AML-193 (cell line): ENCODE measurements at regions not wholly inside any gene's neighbourhood (a gene's known extent, or its start where the extent isn't known, plus 50 kb on each side); places are given as distances from the start of the nearest gene placed in this dataset.
"Not testable (repeated sequence)": the region's sequence is repeated elsewhere in the genome, so short reads cannot be mapped to it uniquely, and the experiment has no call there.

Experiments used
- DNase-seq, 2 experiments: peaks; one replicate each; lab custom pipeline; 2025; lab: John Stamatoyannopoulos, UW

DNA sequence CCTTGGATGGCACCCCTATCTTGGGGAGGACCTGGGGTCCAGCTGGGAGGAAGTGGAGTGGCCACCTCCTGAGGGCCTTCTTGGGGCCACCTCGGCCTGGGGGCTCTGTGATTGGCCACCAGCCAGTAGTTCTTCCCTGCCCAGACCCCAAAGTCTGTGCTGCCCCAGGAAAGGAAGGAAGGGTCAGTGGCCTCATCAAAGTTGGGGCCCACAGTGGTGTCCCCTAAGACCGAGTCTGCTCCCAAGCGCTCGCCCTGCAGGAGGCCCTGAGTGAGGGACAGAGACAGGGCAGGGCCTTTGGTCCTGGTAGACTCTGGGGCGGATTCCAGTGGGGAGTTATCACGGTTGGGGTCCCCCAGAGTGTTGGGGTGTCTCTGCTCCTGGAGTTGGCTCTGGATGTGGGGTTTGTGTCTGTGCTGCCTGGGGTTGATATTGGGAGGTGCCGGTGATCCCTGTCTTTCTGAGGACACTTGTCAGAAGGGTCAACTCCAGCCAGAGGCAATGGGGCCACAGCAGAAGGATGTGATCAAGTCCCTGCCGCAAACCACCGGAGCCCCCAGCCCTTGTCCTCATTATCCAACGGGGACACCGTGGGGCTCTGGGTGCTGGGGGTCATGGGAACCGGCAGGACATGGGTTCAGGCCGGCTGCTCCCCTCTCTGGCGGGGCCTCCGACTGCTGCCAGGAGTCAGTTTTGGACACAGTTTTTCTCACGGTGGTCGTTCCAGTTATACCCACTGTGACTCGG lies 364.3 kb downstream of the TMEM121 start:
- DNase-seq, result no peak

DNA sequence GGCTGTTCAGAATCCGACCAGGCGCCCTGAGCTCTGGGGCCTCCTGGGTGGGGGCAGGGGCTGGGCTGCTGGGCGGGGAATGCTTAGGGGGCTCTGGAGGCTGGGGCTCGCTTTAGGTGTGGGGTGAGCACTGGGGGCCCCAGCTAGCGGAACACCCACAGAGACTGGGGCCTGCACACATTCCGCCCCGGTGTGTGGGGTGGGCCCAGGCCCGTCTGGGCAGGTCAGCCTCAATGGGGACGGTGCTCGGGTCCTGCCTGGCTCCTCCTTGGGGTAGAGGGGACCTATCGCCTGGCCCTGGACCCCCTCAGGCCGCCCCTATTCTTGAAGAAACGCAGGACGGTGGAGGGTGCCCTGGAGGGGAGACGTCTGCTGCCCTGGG lies 364.8 kb downstream of the TMEM121 start:
- DNase-seq, result no peak

DNA sequence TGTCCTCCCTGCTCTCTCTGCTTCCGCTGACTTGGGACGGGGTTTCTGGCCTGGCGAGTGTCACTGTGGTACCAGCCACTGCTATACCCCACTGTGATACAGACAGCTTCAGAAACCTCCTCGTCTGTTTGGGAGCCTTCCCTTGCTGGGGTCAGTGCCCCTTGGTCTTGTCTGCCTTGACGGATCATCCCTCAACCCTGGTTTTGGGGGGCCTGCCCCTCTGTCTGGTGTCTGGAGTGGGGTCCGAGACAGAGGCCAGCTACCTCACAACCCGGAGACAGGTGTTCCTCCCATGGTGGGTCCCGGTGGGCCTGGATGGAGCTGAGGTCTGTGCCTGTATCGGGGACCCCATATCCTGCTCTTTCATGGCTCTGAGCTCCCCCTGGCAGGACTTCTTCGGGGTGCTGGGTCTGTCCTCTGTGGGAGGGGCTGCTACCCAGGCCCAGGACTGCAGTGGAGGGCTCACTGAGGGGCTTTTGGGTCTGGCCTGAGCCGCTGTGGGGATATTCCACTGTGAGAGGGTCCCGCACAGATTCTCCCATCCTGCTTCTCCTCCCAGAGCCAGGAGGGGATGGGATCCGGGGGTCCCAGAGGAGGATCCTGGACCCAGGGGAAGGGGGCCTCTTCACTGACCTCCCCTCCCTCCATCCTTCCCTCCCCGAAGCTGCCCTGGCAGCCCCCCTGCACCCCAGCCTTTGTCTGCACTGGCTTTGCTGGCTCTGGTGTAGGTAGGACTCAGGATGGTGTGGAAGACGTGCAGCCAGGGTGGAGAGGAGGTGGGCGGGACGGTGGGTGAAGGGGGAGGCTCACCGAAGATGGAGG lies 365.5 kb downstream of the TMEM121 start:
- no peak for DNase-seq

- not testable (repeated sequence) for DNase-seq
Observed at GRCh38 chr14:105892453-105893441, 366.4 kb downstream of the TMEM121 start.

DNA sequence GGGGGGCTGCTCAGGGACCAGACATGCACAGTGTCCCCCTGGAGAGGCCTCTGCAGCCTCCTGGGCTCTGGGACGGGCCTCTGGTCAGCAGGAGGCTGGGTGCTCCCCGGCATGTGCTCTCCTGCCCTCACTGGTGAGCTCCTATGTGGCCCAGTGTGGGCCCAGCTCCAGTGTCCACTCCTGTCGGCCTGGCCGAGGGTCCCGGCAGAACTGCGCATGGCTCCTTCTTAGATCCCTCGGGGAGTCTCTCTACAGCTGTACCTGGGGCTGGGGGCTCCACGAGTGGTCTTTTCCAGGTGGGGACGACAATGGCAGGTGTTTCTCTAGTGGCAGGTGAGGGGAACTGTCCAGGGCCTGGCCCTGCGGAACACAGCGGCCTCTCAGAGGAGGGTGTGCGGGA lies 367.3 kb downstream of the TMEM121 start:
- DNase-seq, result not testable (repeated sequence)

- DNase-seq, result no peak
Observed at GRCh38 chr14:105894125-105894977, 368.0 kb downstream of the TMEM121 start.

DNA sequence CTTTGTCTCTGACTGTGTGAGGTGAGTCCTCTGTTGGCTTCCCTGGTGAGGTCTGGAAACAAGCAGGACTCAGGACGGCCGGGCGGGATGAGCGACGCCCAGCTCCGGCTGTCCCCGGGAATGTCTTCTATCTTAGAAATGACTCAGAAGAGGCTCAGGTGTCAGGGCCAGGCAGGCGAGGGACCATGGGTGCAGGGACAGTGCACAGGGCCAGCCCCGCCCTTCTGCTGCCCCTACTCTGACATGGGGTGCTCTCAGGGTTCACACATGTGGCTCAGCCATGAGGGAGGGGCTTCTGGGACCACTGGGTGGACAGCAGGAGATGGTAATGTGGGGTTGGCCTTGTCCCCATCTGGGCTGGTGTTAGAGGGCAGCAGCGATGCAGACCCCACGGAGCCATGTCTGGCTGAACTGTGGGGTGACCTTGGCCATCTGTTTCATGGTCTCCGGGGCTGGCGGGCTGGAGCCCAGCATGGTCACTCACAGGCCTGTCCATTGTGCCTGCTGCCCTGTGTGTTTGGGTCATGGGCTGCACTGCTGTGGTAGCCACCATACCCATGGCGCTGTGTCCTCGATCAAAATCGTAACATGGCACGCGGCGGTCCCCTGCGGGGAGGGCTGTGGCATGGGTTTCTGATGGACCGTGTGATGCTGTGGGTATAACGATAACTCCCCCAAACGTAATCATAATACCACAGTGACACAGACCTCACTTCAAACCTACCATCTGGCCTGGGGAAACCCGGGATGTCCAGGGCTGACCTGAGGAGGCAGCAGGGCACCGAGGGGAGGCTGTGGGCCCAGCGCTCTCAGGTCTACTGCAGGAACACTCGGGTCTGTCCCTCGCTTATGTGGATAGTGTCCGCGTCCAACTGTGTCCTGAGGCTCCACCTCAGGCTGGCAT lies 368.8 kb downstream of the TMEM121 start:
- no peak for DNase-seq

DNA sequence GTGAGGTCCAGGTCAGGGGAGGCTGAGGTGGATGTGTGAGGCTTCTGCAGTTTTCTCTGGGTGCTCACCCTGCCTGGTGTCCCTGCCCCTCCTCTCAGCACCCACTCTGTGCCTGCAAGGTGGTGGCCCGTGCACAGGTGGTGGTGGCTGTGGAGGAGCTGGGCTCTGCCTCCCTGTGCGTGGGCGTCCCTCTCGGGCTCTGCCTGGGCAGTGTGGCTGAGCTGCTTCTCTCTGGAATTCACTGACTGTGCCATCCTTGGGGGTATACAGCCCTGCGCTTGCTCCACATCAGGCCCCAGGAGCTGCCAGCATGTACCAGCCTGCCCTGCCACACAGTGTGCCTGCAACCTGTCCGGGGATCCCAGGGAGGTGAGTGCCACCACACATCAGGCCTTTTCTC lies 369.8 kb downstream of the TMEM121 start:
- not testable (repeated sequence) for DNase-seq

- not testable (repeated sequence) for DNase-seq
Observed at GRCh38 chr14:105896961-105897724, 370.8 kb downstream of the TMEM121 start.

DNA sequence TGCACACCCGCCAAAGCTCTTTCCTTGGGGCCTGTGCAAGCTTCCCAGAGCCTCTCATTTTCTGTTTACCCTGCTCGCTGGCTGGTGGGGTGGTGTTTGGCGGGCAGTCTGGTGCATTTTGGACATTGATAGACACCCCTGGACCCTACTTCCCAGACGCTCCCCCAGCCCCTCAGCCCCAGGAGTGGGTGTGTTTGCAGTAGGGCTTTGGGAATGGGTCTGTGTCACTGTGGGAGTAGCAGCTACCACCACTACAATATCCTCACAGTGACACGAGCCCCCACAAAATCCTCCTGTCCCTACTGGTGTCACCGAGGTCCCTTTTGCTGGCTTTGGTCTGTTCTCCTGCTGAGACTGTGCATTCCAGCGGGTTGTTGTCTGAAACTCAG lies 371.3 kb downstream of the TMEM121 start:
- DNase-seq, result no peak

- DNase-seq, result no peak
Observed at GRCh38 chr14:105898482-105899010, 372.2 kb downstream of the TMEM121 start.

DNA sequence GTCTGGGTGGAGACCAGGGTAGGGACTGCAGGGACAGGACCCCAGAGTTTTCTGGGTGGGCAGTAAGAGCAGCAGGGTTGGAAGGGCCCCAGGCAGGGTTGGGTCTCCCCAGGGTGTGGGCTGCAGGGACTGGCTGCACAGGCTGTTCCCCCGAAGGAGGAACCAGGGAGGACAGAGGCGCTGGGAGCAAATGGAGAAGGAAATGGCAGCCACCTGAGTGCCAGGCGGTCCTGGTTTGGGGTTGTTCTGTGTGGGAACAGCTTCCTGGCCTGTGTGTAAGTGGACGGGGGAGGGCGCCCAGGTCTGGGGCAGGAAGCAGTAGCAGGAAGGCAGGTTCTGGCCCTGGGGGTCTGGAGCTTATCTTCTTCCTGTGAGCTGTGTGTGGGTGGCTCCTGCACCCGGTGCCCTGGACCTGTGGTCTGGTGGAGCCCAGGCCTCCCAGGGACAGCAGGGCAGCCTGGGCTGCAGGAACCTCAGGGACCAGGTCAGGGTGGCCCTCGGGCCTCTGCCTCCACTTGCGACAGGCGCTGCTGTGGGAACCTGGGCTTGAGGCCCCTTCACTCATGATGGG lies 372.8 kb downstream of the TMEM121 start:
- no peak for DNase-seq

GRCh38 chr14:105899657-105900397 lies 373.4 kb downstream of the TMEM121 start:
- DNase-seq, result no peak

DNA sequence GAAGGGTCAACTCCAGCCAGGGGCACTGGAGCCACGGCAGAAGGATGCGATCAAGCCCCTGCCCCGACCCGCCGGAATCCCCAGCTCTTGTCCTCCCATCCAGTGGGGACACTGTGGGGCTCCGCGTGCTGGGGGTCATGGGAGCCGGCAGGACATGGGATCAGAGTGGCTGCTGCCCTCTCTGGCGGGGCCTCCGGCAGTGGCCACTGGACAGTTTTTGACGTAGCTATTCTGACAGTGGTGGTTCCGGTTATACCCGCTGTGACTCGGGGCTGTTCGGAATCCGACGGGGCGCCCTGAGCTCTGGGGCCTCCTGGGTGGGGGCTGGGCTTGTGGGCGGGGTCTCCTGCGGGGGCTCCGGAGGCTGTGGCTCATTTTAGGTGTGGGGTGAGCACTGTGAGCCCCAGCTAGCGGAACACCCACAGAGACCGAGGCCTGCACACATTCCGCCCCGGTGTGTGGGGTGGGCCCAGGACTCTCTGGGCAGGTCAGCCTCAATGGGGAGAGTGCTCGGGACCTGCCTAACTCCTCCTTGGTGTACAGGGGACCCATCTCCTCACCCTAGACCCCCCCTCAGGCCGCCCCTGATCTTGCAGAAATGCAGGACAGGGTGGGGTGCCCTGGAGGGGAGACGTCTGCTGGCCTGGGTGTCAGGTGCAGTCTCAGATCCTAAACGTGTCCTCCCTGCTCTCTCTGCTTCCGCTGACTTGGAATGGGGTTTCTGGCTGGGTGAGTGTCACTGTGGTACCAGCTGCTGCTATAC lies 374.2 kb downstream of the TMEM121 start:
- no peak for DNase-seq

DNA sequence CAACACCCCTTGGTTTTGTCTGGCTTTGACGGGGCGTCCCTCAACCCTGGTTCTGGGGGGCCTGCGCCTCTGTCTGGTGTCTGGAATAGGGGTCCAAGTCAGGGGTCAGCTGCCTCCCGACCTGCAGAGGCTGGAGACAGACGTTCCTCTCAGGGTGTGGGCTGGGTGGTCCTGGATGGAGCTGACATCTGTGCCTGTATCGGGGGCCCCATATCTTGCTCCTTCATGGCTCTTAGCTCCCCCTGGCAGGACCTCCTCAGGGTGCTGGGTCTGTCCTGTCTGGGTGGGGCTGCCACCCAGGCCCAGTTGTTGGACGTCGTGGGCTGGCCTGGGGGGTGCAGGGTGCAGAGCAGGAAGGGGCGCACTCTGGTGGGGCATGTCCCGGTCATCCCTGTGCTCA lies 374.8 kb downstream of the TMEM121 start:
- DNase-seq, result no peak

DNA sequence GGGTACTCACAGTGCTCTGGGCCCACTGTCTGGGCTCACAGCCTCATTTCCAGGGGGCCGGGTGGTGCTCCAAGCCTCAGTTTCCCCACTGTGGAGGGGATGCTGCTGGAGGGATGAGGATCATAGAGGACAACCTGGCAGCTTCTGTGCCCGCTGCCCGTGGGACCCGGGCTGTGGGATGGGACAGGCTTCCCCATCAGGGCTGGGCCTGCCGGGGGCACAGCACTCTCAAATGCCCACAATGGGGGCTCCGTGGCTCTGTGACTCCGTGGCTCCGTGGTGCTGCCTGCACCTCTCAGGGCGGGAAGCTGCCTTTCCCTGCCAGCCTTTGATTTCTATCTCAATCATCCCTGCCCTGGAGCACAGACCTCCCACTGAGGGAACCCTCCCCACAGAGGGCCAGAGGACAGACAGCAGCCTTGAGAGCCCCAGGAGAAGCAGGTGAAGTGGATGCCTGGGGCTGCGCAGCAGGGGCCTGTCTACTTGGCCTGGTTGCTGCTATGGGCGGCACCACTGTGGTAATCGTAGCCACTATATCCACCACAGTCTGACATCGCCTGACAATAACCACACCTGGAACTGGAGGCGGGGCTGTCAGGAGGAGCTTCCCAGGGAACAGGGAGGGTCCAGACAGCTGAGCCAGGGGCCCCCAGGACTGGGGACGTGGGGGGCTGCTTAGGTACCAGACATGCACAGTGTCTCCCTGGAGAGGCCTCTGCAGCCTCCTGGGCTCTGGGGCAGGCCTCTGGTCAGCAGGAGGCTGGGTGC lies 375.9 kb downstream of the TMEM121 start:
- no peak for DNase-seq

GRCh38 chr14:105902899-105903165 lies 376.4 kb downstream of the TMEM121 start:
- DNase-seq, result not testable (repeated sequence)
